ENCODE measurements at regions not wholly inside any gene's neighbourhood (a gene's known extent, or its start where the extent isn't known, plus 50 kb on each side); places are given as distances from the start of the nearest gene placed in this dataset.
"Not testable (repeated sequence)": the region's sequence is repeated elsewhere in the genome, so short reads cannot be mapped to it uniquely, and the experiment has no call there.

GRCh38 chr7:12493407-12493806 lies 77.1 kb upstream of the SCIN start:
- DNase-seq, result peak; percentile 36 to 74 (median 63)
- Histone ChIP-seq H3K9me3 (ENCODE audit: control extremely low read depth in 1 of 5, control insufficient read depth in 4 of 5, insufficient read depth in 2 of 5, low read depth in 1 of 5, low read length in 4 of 5) (no peaks in the 10 kb centered on the region), H3K27ac (ENCODE audit: insufficient read depth in 1 of 2, low read depth in 1 of 2, low read length in 2 of 2, poor library complexity in 1 of 2, severe bottlenecking in 2 of 2) (no peak overlapping the region), H3K4me1 (ENCODE audit: control extremely low read depth in 1 of 4, control insufficient read depth in 4 of 4, insufficient read depth in 4 of 4, low read length in 3 of 4) (no peaks in the 10 kb centered on the region), H3K4me3 (ENCODE audit: control insufficient read depth in 1 of 7, extremely low read depth in 1 of 7, insufficient read depth in 4 of 7, low read depth in 2 of 7, low read length in 6 of 7) (no peak overlapping the region), H3K36me3 (ENCODE audit: control insufficient read depth in 4 of 4, insufficient read depth in 4 of 4, low read length in 3 of 4) (no peaks in the 10 kb centered on the region), H3K27me3 (replicated peaks in 2 of 5; ENCODE audit: control insufficient read depth in 4 of 5, insufficient read depth in 5 of 5, low read length in 4 of 5) (no peaks in the 10 kb centered on the region)
- CTCF ChIA-PET, result interaction anchor here (0.9 to 3.1 kb wide), 3 partner anchors 28 to 104 kb away, joined by 3 to 19 read pairs (median 3); no protein-coding TSS in a partner anchor
- POLR2A ChIA-PET, result no interaction called here
- WGBS (ENCODE audit: insufficient coverage), result 17% methylated on average over 1 of the region's 1 CpG

DNA sequence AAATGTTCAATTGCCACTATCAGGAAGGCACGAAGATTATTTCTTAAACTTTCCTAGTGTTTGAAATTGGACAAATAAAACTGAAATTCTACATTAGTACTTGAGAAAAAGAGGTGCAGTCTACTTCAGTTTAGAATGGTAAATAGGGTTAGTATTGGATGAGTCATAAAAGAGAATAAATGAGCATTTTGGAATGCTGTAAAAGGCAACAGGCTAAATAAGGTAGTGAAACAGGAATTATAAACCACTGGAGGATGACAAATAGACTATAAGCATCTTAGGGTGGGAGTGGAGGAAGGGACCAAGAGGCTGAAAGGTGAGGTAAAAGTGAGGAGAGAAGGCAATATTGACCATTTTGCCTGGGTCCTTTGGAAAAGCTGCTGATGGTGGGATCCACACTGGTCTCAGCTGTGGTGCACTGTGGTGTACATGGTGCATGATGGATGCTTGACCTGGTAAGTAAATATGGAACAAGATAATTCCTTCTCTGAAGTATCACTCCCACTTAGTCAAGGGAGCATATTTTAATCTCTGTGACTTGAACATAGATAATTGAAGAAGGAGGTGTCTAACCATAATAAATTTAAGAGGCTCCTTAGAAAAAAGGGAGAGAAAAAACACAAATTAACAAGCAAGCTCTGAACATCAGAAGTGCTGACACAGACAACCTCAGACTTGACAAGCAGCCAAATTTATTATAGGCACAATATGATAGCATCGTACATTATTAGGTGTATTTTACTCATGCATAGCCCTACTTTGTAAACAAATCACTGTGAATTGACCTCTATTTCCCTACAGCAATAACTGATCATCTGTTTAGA lies 76.4 kb upstream of the SCIN start:
- Histone ChIP-seq H3K4me3 (ENCODE audit: control insufficient read depth in 1 of 7, extremely low read depth in 1 of 7, insufficient read depth in 4 of 7, low read depth in 2 of 7, low read length in 6 of 7) (no peak overlapping the region), H3K4me1 (ENCODE audit: control extremely low read depth in 1 of 4, control insufficient read depth in 4 of 4, insufficient read depth in 4 of 4, low read length in 3 of 4) (no peaks in the 10 kb centered on the region), H3K36me3 (ENCODE audit: control insufficient read depth in 4 of 4, insufficient read depth in 4 of 4, low read length in 3 of 4) (no peaks in the 10 kb centered on the region), H3K27me3 (replicated peaks in 2 of 5; ENCODE audit: control insufficient read depth in 4 of 5, insufficient read depth in 5 of 5, low read length in 4 of 5) (no peaks in the 10 kb centered on the region), H3K9me3 (ENCODE audit: control extremely low read depth in 1 of 5, control insufficient read depth in 4 of 5, insufficient read depth in 2 of 5, low read depth in 1 of 5, low read length in 4 of 5) (no peaks in the 10 kb centered on the region), H3K27ac (ENCODE audit: insufficient read depth in 1 of 2, low read depth in 1 of 2, low read length in 2 of 2, poor library complexity in 1 of 2, severe bottlenecking in 2 of 2) (no peak overlapping the region)
- 83% methylated on average over 1 of the region's 2 CpGs for WGBS (ENCODE audit: insufficient coverage)
- CTCF ChIA-PET, result interaction anchor here (0.9 to 3.1 kb wide), 6 partner anchors 17 to 660 kb away, joined by 3 to 19 read pairs (median 3); no protein-coding TSS in a partner anchor
- POLR2A ChIA-PET, result no interaction called here
- DNase-seq, result no peak

- POLR2A ChIA-PET, result no interaction called here
- H3K9me3 ChIP-seq (ENCODE audit: control extremely low read depth in 1 of 5, control insufficient read depth in 4 of 5, insufficient read depth in 2 of 5, low read depth in 1 of 5, low read length in 4 of 5), result no peaks in the 10 kb centered on the region
- no peak for DNase-seq
- H3K27ac ChIP-seq (ENCODE audit: insufficient read depth in 1 of 2, low read depth in 1 of 2, low read length in 2 of 2, poor library complexity in 1 of 2, severe bottlenecking in 2 of 2), result no peak overlapping the region
- WGBS (ENCODE audit: insufficient coverage), result 93% methylated on average over 2 of the region's 3 CpGs
- CTCF ChIA-PET, result interaction anchor here (0.9 to 3.1 kb wide), 8 partner anchors 18 to 661 kb away, joined by 3 to 19 read pairs (median 3); no protein-coding TSS in a partner anchor
- H3K27me3 ChIP-seq (replicated peaks in 2 of 5; ENCODE audit: control insufficient read depth in 4 of 5, insufficient read depth in 5 of 5, low read length in 4 of 5), result no peaks in the 10 kb centered on the region
- no peak overlapping the region for H3K4me3 ChIP-seq (ENCODE audit: control insufficient read depth in 1 of 7, extremely low read depth in 1 of 7, insufficient read depth in 4 of 7, low read depth in 2 of 7, low read length in 6 of 7)
- no peaks in the 10 kb centered on the region for H3K4me1 ChIP-seq (ENCODE audit: control extremely low read depth in 1 of 4, control insufficient read depth in 4 of 4, insufficient read depth in 4 of 4, low read length in 3 of 4)
- no peaks in the 10 kb centered on the region for H3K36me3 ChIP-seq (ENCODE audit: control insufficient read depth in 4 of 4, insufficient read depth in 4 of 4, low read length in 3 of 4)
Observed at GRCh38 chr7:12494687-12495024, 75.9 kb upstream of the SCIN start.

DNA sequence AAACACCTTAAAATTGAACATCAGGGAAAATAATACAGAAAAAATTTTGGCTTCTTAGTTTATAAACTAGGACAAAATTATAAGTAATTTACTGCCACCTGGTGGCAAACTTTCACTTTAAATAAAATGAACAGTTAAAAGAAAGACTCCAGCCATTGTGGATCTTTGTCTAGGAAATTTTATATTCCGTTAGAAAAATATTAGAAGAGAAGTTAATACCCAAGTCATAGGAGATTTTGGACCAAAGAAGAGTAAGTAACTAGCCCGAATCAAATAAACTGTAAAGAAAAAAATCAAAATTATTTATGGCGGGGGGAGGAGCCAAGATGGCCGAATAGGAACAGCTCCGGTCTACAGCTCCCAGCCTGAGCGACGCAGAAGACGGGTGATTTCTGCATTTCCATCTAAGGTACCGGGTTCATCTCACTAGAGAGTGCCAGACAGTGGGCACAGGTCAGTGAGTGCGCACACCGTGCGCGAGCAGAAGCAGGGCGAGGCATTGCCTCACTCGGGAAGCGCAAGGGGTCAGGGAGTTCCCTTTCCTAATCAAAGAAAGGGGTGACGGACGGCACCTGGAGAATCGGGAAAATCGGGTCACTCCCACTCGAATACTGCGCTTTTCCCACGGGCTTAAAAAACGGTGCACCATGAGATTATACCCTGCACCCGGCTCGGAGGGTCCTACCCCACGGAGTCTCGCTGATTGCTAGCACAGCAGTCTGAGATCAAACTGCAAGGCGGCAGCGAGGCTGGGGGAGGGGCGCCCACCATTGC lies 73.4 kb upstream of the SCIN start:
- POLR2A ChIA-PET, result not testable (repeated sequence)
- no CpG with 5 or more reads among the region's 31 CpGs for WGBS (ENCODE audit: insufficient coverage)

GRCh38 chr7:12504149-12504548 lies 66.4 kb upstream of the SCIN start:
- no CpG with 5 or more reads among the region's 1 CpG for WGBS (ENCODE audit: insufficient coverage)
- POLR2A ChIA-PET, result no interaction called here
- CTCF ChIA-PET, result interaction anchor here (1.4 kb wide), 1 partner anchor 21 kb away, joined by 4 read pairs; no protein-coding TSS in a partner anchor

More for the DNA sequence above, 73.4 kb upstream of the SCIN start:
- H3K27me3 ChIP-seq (replicated peaks in 2 of 5; ENCODE audit: control insufficient read depth in 4 of 5, insufficient read depth in 5 of 5, low read length in 4 of 5); H3K36me3 ChIP-seq (ENCODE audit: control insufficient read depth in 4 of 4, insufficient read depth in 4 of 4, low read length in 3 of 4); H3K9me3 ChIP-seq (ENCODE audit: control extremely low read depth in 1 of 5, control insufficient read depth in 4 of 5, insufficient read depth in 2 of 5, low read depth in 1 of 5, low read length in 4 of 5); CTCF ChIA-PET; H3K4me1 ChIP-seq (ENCODE audit: control extremely low read depth in 1 of 4, control insufficient read depth in 4 of 4, insufficient read depth in 4 of 4, low read length in 3 of 4); H3K27ac ChIP-seq (ENCODE audit: insufficient read depth in 1 of 2, low read depth in 1 of 2, low read length in 2 of 2, poor library complexity in 1 of 2, severe bottlenecking in 2 of 2): not testable (repeated sequence)
- H3K4me3 ChIP-seq (ENCODE audit: control insufficient read depth in 1 of 7, extremely low read depth in 1 of 7, insufficient read depth in 4 of 7, low read depth in 2 of 7, low read length in 6 of 7), result peak overlapping the region in 2 of 7 experiments; percentile 23 to 76
- DNase-seq, result peak; percentile 47 to 73 (median 67)

GRCh38 chr7:12508005-12508404 lies 62.5 kb upstream of the SCIN start:
- no peaks in the 10 kb centered on the region for H3K36me3 ChIP-seq (ENCODE audit: control insufficient read depth in 4 of 4, insufficient read depth in 4 of 4, low read length in 3 of 4)
- H3K4me3 ChIP-seq (ENCODE audit: control insufficient read depth in 1 of 7, extremely low read depth in 1 of 7, insufficient read depth in 4 of 7, low read depth in 2 of 7, low read length in 6 of 7), result no peak overlapping the region
- CTCF ChIA-PET, result no interaction called here
- no peaks in the 10 kb centered on the region for H3K9me3 ChIP-seq (ENCODE audit: control extremely low read depth in 1 of 5, control insufficient read depth in 4 of 5, insufficient read depth in 2 of 5, low read depth in 1 of 5, low read length in 4 of 5)
- 100% methylated on average over 1 of the region's 3 CpGs for WGBS (ENCODE audit: insufficient coverage)
- H3K4me1 ChIP-seq (ENCODE audit: control extremely low read depth in 1 of 4, control insufficient read depth in 4 of 4, insufficient read depth in 4 of 4, low read length in 3 of 4), result no peaks in the 10 kb centered on the region
- POLR2A ChIA-PET, result no interaction called here
- H3K27me3 ChIP-seq (replicated peaks in 2 of 5; ENCODE audit: control insufficient read depth in 4 of 5, insufficient read depth in 5 of 5, low read length in 4 of 5), result no peaks in the 10 kb centered on the region
- DNase-seq, result no peak
- no peak overlapping the region for H3K27ac ChIP-seq (ENCODE audit: insufficient read depth in 1 of 2, low read depth in 1 of 2, low read length in 2 of 2, poor library complexity in 1 of 2, severe bottlenecking in 2 of 2)

More at GRCh38 chr7:12504149-12504548, 66.4 kb upstream of the SCIN start:
- Histone ChIP-seq H3K9me3 (ENCODE audit: control extremely low read depth in 1 of 5, control insufficient read depth in 4 of 5, insufficient read depth in 2 of 5, low read depth in 1 of 5, low read length in 4 of 5) (no peaks in the 10 kb centered on the region), H3K36me3 (ENCODE audit: control insufficient read depth in 4 of 4, insufficient read depth in 4 of 4, low read length in 3 of 4) (no peaks in the 10 kb centered on the region), H3K27me3 (replicated peaks in 2 of 5; ENCODE audit: control insufficient read depth in 4 of 5, insufficient read depth in 5 of 5, low read length in 4 of 5) (no peaks in the 10 kb centered on the region), H3K4me1 (ENCODE audit: control extremely low read depth in 1 of 4, control insufficient read depth in 4 of 4, insufficient read depth in 4 of 4, low read length in 3 of 4) (no peaks in the 10 kb centered on the region), H3K27ac (ENCODE audit: insufficient read depth in 1 of 2, low read depth in 1 of 2, low read length in 2 of 2, poor library complexity in 1 of 2, severe bottlenecking in 2 of 2) (no peak overlapping the region), H3K4me3 (ENCODE audit: control insufficient read depth in 1 of 7, extremely low read depth in 1 of 7, insufficient read depth in 4 of 7, low read depth in 2 of 7, low read length in 6 of 7) (no peak overlapping the region)
- DNase-seq, result no peak

- CTCF ChIA-PET, result no interaction called here
- 100% methylated on average over 1 of the region's 2 CpGs for WGBS (ENCODE audit: insufficient coverage)
- no peaks in the 10 kb centered on the region for H3K36me3 ChIP-seq (ENCODE audit: control insufficient read depth in 4 of 4, insufficient read depth in 4 of 4, low read length in 3 of 4)
- no peaks in the 10 kb centered on the region for H3K27me3 ChIP-seq (replicated peaks in 2 of 5; ENCODE audit: control insufficient read depth in 4 of 5, insufficient read depth in 5 of 5, low read length in 4 of 5)
- no peak overlapping the region for H3K27ac ChIP-seq (ENCODE audit: insufficient read depth in 1 of 2, low read depth in 1 of 2, low read length in 2 of 2, poor library complexity in 1 of 2, severe bottlenecking in 2 of 2)
- POLR2A ChIA-PET, result no interaction called here
- no peak for DNase-seq
- no peak overlapping the region for H3K4me3 ChIP-seq (ENCODE audit: control insufficient read depth in 1 of 7, extremely low read depth in 1 of 7, insufficient read depth in 4 of 7, low read depth in 2 of 7, low read length in 6 of 7)
- no peaks in the 10 kb centered on the region for H3K9me3 ChIP-seq (ENCODE audit: control extremely low read depth in 1 of 5, control insufficient read depth in 4 of 5, insufficient read depth in 2 of 5, low read depth in 1 of 5, low read length in 4 of 5)
- H3K4me1 ChIP-seq (ENCODE audit: control extremely low read depth in 1 of 4, control insufficient read depth in 4 of 4, insufficient read depth in 4 of 4, low read length in 3 of 4), result no peaks in the 10 kb centered on the region
Observed at GRCh38 chr7:12508554-12508953, 62.0 kb upstream of the SCIN start.
